ENCODE measurements at regions not wholly inside any gene's neighbourhood (a gene's known extent, or its start where the extent isn't known, plus 50 kb on each side); places are given as distances from the start of the nearest gene placed in this dataset.

GRCh38 chr5:166535641-166536040, 1755.8 kb upstream of the WWC1 start:
- TF ChIP-seq CTCF (IDR thresholded peaks at IDR 0.05; ENCODE audit: poor library complexity) (no peak), EZH2 (IDR thresholded peaks at IDR 0.05; ENCODE audit: borderline replicate concordance) (no peak)

All from hepatocyte (in vitro differentiated cells).